NAMALWA (cell line): ENCODE measurements at regions not wholly inside any gene's neighbourhood (a gene's known extent, or its start where the extent isn't known, plus 50 kb on each side); places are given as distances from the start of the nearest gene placed in this dataset.
A peak's percentile ranks its signal among the peaks of the same experiment; 100 is the strongest.

Source experiments
- DNase-seq: peaks from one replicate; pipeline ENCODE4 v3.0.0-alpha.2; 2015; ENCODE audit warnings: low spot score

- DNase-seq, result no peak
Measured at GRCh38 chr15:29601811-29602210, 220.5 kb downstream of the TJP1 start.

GRCh38 chr15:29600262-29600661, 222.0 kb downstream of the TJP1 start:
- DNase-seq, result no peak

GRCh38 chr15:29596266-29596665, 226.0 kb downstream of the TJP1 start:
- no peak for DNase-seq

- DNase-seq, result no peak
Measured at GRCh38 chr15:29593629-29594028, 228.6 kb downstream of the TJP1 start.

- DNase-seq, result no peak
Measured at GRCh38 chr15:29593111-29593510, 229.2 kb downstream of the TJP1 start.

- DNase-seq, result peak; percentile 20
Measured at GRCh38 chr15:29590701-29591100, 231.6 kb downstream of the TJP1 start.

GRCh38 chr15:29589975-29590374, 232.3 kb downstream of the TJP1 start:
- no peak for DNase-seq

GRCh38 chr15:29589416-29589815, 232.9 kb downstream of the TJP1 start:
- no peak for DNase-seq

GRCh38 chr15:29573197-29573838, 248.9 kb downstream of the TJP1 start:
- DNase-seq, result no peak

GRCh38 chr15:29571792-29572431, 250.4 kb downstream of the TJP1 start:
- DNase-seq, result no peak

GRCh38 chr15:29570948-29571791, 251.1 kb downstream of the TJP1 start:
- DNase-seq, result no peak

- no peak for DNase-seq
Measured at GRCh38 chr15:29570121-29570947, 251.9 kb downstream of the TJP1 start.

- DNase-seq, result no peak
Measured at GRCh38 chr15:29569533-29570092, 252.7 kb downstream of the TJP1 start.

GRCh38 chr15:29568840-29569532, 253.3 kb downstream of the TJP1 start:
- no peak for DNase-seq

- DNase-seq, result no peak
Measured at GRCh38 chr15:29567336-29567735, 254.9 kb downstream of the TJP1 start.

GRCh38 chr15:29566914-29567313, 255.4 kb downstream of the TJP1 start:
- DNase-seq, result no peak

GRCh38 chr15:29563112-29563511, 259.2 kb downstream of the TJP1 start:
- no peak for DNase-seq

GRCh38 chr15:29560896-29561295, 261.4 kb downstream of the TJP1 start:
- no peak for DNase-seq

GRCh38 chr15:29558261-29558660, 264.0 kb downstream of the TJP1 start:
- DNase-seq, result no peak

- DNase-seq, result no peak
Measured at GRCh38 chr15:29557171-29557570, 265.1 kb downstream of the TJP1 start.

- DNase-seq, result no peak
Measured at GRCh38 chr15:29556380-29556779, 265.9 kb downstream of the TJP1 start.
